RWPE2 (cell line): ENCODE measurements at regions not wholly inside any gene's neighbourhood (a gene's known extent, or its start where the extent isn't known, plus 50 kb on each side); places are given as distances from the start of the nearest gene placed in this dataset.
"Not testable (repeated sequence)": the region's sequence is repeated elsewhere in the genome, so short reads cannot be mapped to it uniquely, and the experiment has no call there.

ENCODE experiments used
- ATAC-seq: fragments of 200-7000 bp; cut with Tn5 transposase; 3 replicates; pipeline ENCODE4 v1.9.1; 2021; ENCODE audit warnings: low read depth
- DNase-seq: peaks from one replicate; pipeline ENCODE4 v3.0.0-alpha.2; 2020; ENCODE audit warnings: low spot score
- H3K27ac ChIP-seq: fragments of 450-650 bp; 2 replicates; pipeline ENCODE4 v1.5.1; 2017; ENCODE audit warnings: mild to moderate bottlenecking; ENCODE audit not compliant: poor library complexity, severe bottlenecking
- H3K27me3 ChIP-seq: fragments of 250-450 bp; sonication (Bioruptor Pico); 2 replicates; pipeline ENCODE4 v1.5.1; 2021; ENCODE audit warnings: mild to moderate bottlenecking, moderate library complexity; ENCODE audit not compliant: insufficient read depth, poor library complexity, severe bottlenecking
- H3K36me3 ChIP-seq: fragments of 250-450 bp; sonication (Bioruptor Pico); 2 replicates; pipeline ENCODE4 v1.5.1; 2020; ENCODE audit warnings: low read depth, mild to moderate bottlenecking, moderate library complexity
- H3K4me1 ChIP-seq: fragments of 250-450 bp; sonication (Bioruptor Pico); 2 replicates; pipeline ENCODE4 v1.5.1; 2021; ENCODE audit warnings: mild to moderate bottlenecking, moderate library complexity; ENCODE audit not compliant: insufficient read depth, poor library complexity, severe bottlenecking
- H3K4me3 ChIP-seq: fragments of 250-450 bp; sonication (Bioruptor Pico); 2 replicates; pipeline ENCODE4 v1.5.1; 2021; ENCODE audit warnings: mild to moderate bottlenecking, moderate library complexity; ENCODE audit not compliant: severe bottlenecking
- H3K9me3 ChIP-seq: fragments of 250-450 bp; sonication (Bioruptor Pico); 2 replicates; pipeline ENCODE4 v1.5.1; 2021; ENCODE audit warnings: mild to moderate bottlenecking, moderate library complexity; ENCODE audit not compliant: severe bottlenecking
- TF ChIP-seq, protein P1 (sequence below): fragments of 450-650 bp; IDR thresholded peaks from one replicate; pipeline ENCODE4 v1.5.1; 2017; ENCODE audit warnings: mild to moderate bottlenecking, moderate library complexity; ENCODE audit not compliant: poor library complexity, severe bottlenecking

DNA sequence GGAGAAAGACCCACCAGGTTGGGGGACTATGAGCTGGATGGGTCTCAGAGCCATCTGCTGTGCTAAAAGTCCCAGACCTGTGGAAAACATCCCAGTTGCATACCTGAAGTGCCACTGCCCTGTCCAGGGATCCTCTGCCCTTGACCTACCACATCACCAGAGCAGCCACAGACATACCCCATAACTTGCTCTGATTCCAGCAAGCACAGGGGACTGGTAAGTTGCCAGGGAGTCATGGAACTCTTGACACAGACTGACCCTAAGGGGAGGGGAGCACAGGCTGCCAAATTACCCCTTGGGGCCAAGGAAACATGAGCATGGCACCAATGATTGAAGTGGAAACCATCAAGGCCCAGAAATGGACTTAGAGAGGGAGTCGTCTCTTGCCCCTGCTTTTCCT, 1335.1 kb upstream of the ALCAM start:
- DNase-seq (no peak), ATAC-seq (no peak)
- Histone ChIP-seq H3K27me3 (no peaks in the 10 kb centered on the region), H3K4me1 (no peaks in the 10 kb centered on the region), H3K27ac (no peak overlapping the region), H3K9me3 (no peaks in the 10 kb centered on the region), H3K36me3 (no peaks in the 10 kb centered on the region), H3K4me3 (no peak overlapping the region)
- TF ChIP-seq, protein P1, sequence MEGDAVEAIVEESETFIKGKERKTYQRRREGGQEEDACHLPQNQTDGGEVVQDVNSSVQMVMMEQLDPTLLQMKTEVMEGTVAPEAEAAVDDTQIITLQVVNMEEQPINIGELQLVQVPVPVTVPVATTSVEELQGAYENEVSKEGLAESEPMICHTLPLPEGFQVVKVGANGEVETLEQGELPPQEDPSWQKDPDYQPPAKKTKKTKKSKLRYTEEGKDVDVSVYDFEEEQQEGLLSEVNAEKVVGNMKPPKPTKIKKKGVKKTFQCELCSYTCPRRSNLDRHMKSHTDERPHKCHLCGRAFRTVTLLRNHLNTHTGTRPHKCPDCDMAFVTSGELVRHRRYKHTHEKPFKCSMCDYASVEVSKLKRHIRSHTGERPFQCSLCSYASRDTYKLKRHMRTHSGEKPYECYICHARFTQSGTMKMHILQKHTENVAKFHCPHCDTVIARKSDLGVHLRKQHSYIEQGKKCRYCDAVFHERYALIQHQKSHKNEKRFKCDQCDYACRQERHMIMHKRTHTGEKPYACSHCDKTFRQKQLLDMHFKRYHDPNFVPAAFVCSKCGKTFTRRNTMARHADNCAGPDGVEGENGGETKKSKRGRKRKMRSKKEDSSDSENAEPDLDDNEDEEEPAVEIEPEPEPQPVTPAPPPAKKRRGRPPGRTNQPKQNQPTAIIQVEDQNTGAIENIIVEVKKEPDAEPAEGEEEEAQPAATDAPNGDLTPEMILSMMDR = no peak

DNA sequence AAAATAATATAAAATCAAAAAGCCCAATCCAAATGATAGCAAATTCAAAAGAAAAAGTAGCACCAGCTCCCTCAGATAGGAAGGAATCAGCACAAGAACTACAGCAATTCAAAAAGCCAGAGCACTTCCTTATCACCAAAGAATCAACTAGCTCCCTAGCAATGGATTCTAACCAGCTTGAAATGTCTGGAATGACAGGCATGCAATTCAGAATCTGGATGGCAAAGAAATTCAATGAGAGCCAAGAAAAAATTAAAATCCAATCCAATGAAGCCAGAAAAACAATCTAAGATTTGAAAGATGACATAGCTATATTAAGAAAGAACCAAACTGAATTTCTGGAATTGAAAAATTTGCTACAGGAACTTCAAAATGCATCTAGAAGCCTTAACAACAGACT, 1334.4 kb upstream of the ALCAM start:
- TF ChIP-seq, protein P1 = no peak
- Histone ChIP-seq H3K4me3 (no peak overlapping the region), H3K27me3 (no peaks in the 10 kb centered on the region), H3K9me3 (no peaks in the 10 kb centered on the region), H3K4me1 (no peaks in the 10 kb centered on the region), H3K36me3 (no peaks in the 10 kb centered on the region), H3K27ac (no peak overlapping the region)
- DNase-seq (no peak), ATAC-seq (no peak)

DNA sequence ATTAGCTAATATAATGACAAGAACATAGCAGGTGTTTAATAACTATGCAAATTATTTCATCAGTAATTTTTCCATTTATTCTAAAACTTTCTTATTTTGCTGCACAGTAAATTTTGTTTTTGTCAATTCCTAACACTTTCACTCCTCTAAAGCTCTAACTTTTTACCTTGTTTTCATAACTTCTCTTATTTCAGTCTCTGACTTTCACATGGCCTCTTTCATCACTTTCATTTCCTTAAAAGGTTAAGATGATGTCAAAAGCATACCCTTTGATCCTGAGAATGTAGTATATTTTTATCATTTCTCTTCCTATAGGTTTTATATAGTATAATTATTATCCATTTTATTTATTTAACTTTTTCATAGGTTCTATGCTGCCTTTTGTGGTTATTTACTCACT, 1325.8 kb upstream of the ALCAM start:
- no peaks in the 10 kb centered on the region for H3K4me1 ChIP-seq
- H3K9me3 ChIP-seq = no peaks in the 10 kb centered on the region
- ATAC-seq = no peak
- H3K36me3 ChIP-seq = no peaks in the 10 kb centered on the region
- no peaks in the 10 kb centered on the region for H3K27me3 ChIP-seq
- no peak overlapping the region for H3K4me3 ChIP-seq
- TF ChIP-seq, protein P1 = no peak
- no peak overlapping the region for H3K27ac ChIP-seq
- no peak for DNase-seq

DNA sequence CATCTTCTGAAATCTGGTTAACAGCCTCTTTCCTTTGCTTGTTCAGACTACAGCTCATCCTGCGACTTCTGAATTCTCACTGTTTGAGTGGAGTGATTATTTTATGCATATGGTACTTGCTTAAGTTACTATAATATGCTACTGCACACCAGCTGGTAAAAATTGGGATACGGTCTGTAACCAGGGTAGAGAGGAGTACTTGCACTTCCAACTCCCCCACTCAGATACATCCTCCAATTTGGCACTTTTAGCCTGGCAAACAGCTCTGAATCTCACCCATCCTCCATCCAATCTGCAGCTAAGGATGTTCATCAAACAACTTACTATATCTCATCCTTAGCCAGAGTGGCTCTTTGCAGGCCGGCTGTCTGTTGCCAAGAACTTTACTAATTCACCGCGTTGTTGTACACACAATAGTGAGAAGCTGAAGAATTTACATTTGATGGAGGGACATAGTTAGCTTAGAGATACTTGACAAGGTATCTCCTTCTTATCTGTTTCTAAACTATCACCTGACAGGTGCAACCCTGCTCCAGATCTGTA, 1323.6 kb upstream of the ALCAM start:
- H3K9me3 ChIP-seq, H3K36me3 ChIP-seq, ATAC-seq, H3K4me1 ChIP-seq, H3K27ac ChIP-seq, H3K27me3 ChIP-seq, H3K4me3 ChIP-seq, DNase-seq: not testable (repeated sequence)

- Histone ChIP-seq H3K36me3 (no peaks in the 10 kb centered on the region), H3K27me3 (no peaks in the 10 kb centered on the region), H3K4me3 (no peak overlapping the region), H3K9me3 (no peaks in the 10 kb centered on the region), H3K27ac (no peak overlapping the region), H3K4me1 (no peaks in the 10 kb centered on the region)
- TF ChIP-seq, protein P1 = no peak
- DNase-seq (no peak), ATAC-seq (0 out of 3 replicates have a peak, but pooled peaks have one; percentile 27)
Observed at GRCh38 chr3:104044002-104044401, 1322.7 kb upstream of the ALCAM start.
